BJ (cell line): ENCODE measurements at regions not wholly inside any gene's neighbourhood (a gene's known extent, or its start where the extent isn't known, plus 50 kb on each side); places are given as distances from the start of the nearest gene placed in this dataset.

Source experiments
- CTCF ChIA-PET: fragments of 350-600 bp; formaldehyde crosslinking; extraction: SDS; loops from one replicate; lab custom pipeline; 2021; ENCODE audit warnings: antibody characterized with exemption, inconsistent platforms; lab: Yijun Ruan, JAX
- POLR2A ChIA-PET: fragments of 300-600 bp; sonication (Branson Sonifier 250); formaldehyde crosslinking; extraction: SDS; loops from one replicate; lab custom pipeline; 2021; ENCODE audit warnings: antibody characterized with exemption; lab: Charles Lee
- DNase-seq: peaks from one replicate; pipeline ENCODE4 v3.0.0-alpha.2; 2011; ENCODE audit warnings: low read depth
- H3K27me3 ChIP-seq: 2 replicates; pipeline ENCODE4 v1.6.0; 2011; ENCODE audit warnings: low read length; ENCODE audit not compliant: control insufficient read depth, insufficient read depth
- H3K36me3 ChIP-seq: 2 replicates; pipeline ENCODE4 v1.5.1; 2011; ENCODE audit warnings: low read length; ENCODE audit not compliant: control insufficient read depth, insufficient read depth
- H3K4me3 ChIP-seq: 2 replicates; pipeline ENCODE4 v1.5.1; 2011; ENCODE audit warnings: low read depth, mild to moderate bottlenecking, control low read depth, low read length
- TF ChIP-seq, protein P1 (sequence below): IDR thresholded peaks from 2 replicates; pipeline ENCODE4 v1.5.1; 2011; ENCODE audit warnings: low read depth, mild to moderate bottlenecking, control low read depth, inconsistent platforms, low read length, moderate library complexity; ENCODE audit not compliant: insufficient read depth

DNA sequence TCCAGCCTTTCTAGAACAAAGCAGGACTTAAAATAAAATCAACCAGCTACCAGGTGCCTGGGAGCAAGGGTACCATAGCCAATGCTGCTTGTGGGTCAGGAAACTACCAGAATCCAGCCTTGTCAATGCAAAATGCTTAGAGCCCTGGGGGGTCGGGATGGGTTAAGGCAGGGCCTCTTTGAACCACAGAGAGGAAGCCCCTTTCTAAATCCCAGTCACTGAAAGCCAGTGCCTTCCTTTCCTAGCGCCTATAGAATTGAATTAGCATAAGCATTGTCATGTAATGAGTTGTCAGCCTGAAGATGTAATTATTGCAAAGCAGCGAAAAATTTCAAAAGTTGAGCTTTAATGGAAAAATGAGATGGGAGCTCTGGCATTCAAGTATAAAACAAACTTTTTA is 176.6 kb upstream of the DAB1 start:
- no peak overlapping the region for H3K4me3 ChIP-seq
- DNase-seq, result no peak
- POLR2A ChIA-PET, result no interaction called here
- TF ChIP-seq, protein P1, sequence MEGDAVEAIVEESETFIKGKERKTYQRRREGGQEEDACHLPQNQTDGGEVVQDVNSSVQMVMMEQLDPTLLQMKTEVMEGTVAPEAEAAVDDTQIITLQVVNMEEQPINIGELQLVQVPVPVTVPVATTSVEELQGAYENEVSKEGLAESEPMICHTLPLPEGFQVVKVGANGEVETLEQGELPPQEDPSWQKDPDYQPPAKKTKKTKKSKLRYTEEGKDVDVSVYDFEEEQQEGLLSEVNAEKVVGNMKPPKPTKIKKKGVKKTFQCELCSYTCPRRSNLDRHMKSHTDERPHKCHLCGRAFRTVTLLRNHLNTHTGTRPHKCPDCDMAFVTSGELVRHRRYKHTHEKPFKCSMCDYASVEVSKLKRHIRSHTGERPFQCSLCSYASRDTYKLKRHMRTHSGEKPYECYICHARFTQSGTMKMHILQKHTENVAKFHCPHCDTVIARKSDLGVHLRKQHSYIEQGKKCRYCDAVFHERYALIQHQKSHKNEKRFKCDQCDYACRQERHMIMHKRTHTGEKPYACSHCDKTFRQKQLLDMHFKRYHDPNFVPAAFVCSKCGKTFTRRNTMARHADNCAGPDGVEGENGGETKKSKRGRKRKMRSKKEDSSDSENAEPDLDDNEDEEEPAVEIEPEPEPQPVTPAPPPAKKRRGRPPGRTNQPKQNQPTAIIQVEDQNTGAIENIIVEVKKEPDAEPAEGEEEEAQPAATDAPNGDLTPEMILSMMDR, result no peak
- CTCF ChIA-PET, result interaction anchor here (1.3 to 1.6 kb wide), 2 partner anchors 13 to 27 kb away, joined by 4 to 7 read pairs; no protein-coding TSS in a partner anchor
- H3K36me3 ChIP-seq, result no peaks in the 10 kb centered on the region
- H3K27me3 ChIP-seq, result no peaks in the 10 kb centered on the region

DNA sequence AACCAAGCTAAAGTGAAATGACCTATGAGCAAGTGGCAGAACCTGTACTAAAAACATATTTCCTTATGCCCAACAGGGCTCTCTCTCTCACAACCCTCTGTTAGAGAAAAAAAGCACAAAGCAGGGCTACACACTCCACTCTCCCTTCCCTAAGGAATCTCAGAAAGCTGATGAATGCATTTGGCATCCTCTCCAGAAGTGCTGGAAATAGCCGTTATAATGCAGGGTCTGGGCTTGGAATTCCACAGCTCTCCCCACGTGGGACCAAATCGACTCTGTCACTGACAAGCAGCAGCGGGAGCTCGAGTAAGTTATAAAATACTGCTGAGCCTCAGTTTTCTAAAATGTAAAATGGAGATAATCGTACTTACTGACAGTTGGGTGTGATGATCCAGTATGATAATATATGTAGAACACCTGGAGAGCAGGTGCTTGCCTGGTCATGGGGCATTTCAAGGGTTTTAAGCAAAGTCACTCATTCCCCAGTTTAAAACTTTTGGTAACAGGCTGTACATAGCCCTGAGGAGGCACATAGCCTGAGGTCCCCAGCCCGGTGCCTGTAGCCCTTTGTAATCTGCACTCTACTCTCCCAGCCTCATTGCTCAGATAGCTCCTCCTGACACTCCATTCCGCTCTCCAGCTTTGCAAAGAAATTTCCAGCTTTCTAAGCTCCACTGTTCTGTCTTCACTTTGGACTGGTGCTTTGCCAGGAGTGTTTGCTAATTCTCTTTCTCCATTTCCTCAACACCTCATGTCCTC is 175.6 kb upstream of the DAB1 start:
- H3K36me3 ChIP-seq, result no peaks in the 10 kb centered on the region
- H3K27me3 ChIP-seq, result no peaks in the 10 kb centered on the region
- peak; percentile 34 for DNase-seq
- H3K4me3 ChIP-seq, result no peak overlapping the region
- POLR2A ChIA-PET, result no interaction called here
- CTCF ChIA-PET, result interaction anchor here (0.6 to 1.3 kb wide), 2 partner anchors 14 to 220 kb away, joined by 3 to 7 read pairs; no protein-coding TSS in a partner anchor
- TF ChIP-seq, protein P1, result no peak

DNA sequence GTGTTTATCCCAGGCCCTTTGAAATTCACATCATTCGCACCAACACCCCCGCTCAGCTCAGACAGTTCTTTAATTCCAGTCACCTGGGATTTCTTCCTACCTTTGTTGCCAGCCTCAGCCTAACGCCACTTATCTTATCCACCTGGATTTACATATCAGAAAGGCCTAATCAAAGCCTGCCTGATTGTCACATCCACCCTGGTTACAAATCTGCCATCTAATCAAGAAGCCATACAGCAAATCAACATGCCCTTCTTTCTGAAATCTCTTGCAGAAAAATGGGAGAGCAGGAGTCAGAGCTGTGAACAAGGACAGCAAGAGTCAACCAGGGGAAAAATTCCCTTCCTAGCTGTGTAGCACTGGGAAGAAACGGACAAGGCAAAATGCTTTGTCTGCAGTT is 173.2 kb upstream of the DAB1 start:
- TF ChIP-seq, protein P1, result no peak
- no peaks in the 10 kb centered on the region for H3K36me3 ChIP-seq
- CTCF ChIA-PET, result no interaction called here
- no peaks in the 10 kb centered on the region for H3K27me3 ChIP-seq
- POLR2A ChIA-PET, result no interaction called here
- H3K4me3 ChIP-seq, result no peak overlapping the region
- no peak for DNase-seq

DNA sequence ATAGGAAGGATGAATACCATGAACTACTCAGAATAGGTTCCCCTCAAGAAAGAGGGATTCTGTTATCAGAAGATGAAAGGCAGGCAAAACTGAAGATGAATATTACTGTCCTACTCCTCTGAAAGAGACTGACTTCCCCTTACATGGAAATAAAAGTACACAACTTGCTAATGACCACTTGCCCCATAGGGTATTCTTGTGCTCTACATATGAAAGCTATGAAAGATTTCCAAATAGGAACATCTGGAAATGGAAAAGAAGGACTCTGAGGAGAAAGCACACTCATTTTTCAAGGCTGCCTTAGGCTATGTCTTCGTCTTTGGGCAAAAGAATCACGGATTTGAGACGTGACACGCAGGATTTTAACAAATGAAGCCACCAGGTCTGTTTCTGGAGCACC is 170.1 kb upstream of the DAB1 start:
- ChIA-PET POLR2A (no interaction called here), CTCF (interaction anchor here (1.3 kb wide), 1 partner anchor 14 kb away, joined by 3 read pairs; no protein-coding TSS in a partner anchor)
- TF ChIP-seq, protein P1, result no peak
- Histone ChIP-seq H3K36me3 (no peaks in the 10 kb centered on the region), H3K27me3 (no peaks in the 10 kb centered on the region), H3K4me3 (no peak overlapping the region)
- no peak for DNase-seq

DNA sequence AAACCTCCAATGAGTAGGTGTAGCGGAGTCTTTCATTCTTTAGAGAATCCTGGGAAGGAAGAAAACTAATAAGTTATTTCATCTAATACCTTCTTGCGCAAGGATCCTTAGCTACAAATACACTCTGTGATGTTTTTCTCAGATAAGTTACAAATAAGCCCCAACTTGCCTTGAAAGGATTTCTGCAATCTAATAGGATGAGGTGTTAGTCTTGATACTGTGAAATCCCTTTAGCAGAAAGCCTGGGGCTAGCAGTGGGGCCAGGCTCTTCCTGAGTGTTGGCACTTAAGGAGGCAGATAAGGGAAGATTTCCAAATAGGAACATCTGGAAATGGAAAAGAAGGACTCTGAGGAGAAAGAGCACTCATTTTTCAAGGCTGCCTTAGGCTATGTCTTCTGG is 168.0 kb upstream of the DAB1 start:
- TF ChIP-seq, protein P1, result no peak
- ChIA-PET CTCF (no interaction called here), POLR2A (no interaction called here)

More for the DNA sequence above, 168.0 kb upstream of the DAB1 start:
- Histone ChIP-seq H3K36me3 (no peaks in the 10 kb centered on the region), H3K4me3 (no peak overlapping the region), H3K27me3 (no peaks in the 10 kb centered on the region)
- DNase-seq, result peak; percentile 22
